T47D (cell line): ENCODE measurements at regions not wholly inside any gene's neighbourhood (a gene's known extent, or its start where the extent isn't known, plus 50 kb on each side); places are given as distances from the start of the nearest gene placed in this dataset.
"Not testable (repeated sequence)": the region's sequence is repeated elsewhere in the genome, so short reads cannot be mapped to it uniquely, and the experiment has no call there.

ENCODE experiments used
- DNase-seq, 2 experiments: peaks; one replicate each; pipeline versions ENCODE4 v3.0.0 to v3.0.0-alpha.2; 2011 to 2012; ENCODE audit warnings: low read depth in 1 of 2, low spot score in 1 of 2
- JUND ChIP-seq: IDR thresholded peaks from 2 replicates; pipeline ENCODE4 v1.6.1; 2012; ENCODE audit warnings: low read depth
- in situ Hi-C: cut with HindIII; loops from 2 replicates; pipeline ENCODE4 v1.10.0; 2016; ENCODE audit warnings: low sequenced_read_pairs, low pct_unique_long_range_greater_than_20kb

GRCh38 chr2:150689590-150689989 is 202.1 kb upstream of the RND3 start:
- in situ Hi-C loops, result no loop called here
- no peak for DNase-seq
- TF ChIP-seq JUND, result no peak

GRCh38 chr2:150688016-150688415 is 200.5 kb upstream of the RND3 start:
- in situ Hi-C loops, result no loop called here
- no peak for DNase-seq
- no peak for TF ChIP-seq JUND

- in situ Hi-C loops, result no loop called here
- no peak for TF ChIP-seq JUND
- DNase-seq, result no peak
These were observed 198.9 kb upstream of the RND3 start for GRCh38 chr2:150686391-150686790.

GRCh38 chr2:150681120-150681804 is 193.8 kb upstream of the RND3 start:
- no peak for DNase-seq
- TF ChIP-seq JUND, result no peak
- in situ Hi-C loops, result no loop called here

GRCh38 chr2:150679456-150680120 is 192.1 kb upstream of the RND3 start:
- TF ChIP-seq JUND, result no peak
- no peak for DNase-seq
- in situ Hi-C loops, result no loop called here

- TF ChIP-seq JUND, result no peak
- in situ Hi-C loops, result no loop called here
These were observed 190.1 kb upstream of the RND3 start for GRCh38 chr2:150677551-150677950.

GRCh38 chr2:150676747-150677383 is 189.4 kb upstream of the RND3 start:
- in situ Hi-C loops, result no loop called here
- no peak for TF ChIP-seq JUND
- no peak for DNase-seq

More at GRCh38 chr2:150677551-150677950, 190.1 kb upstream of the RND3 start:
- DNase-seq, result no peak

- DNase-seq, result no peak
- no peak for TF ChIP-seq JUND
- in situ Hi-C loops, result no loop called here
These were observed 188.3 kb upstream of the RND3 start for GRCh38 chr2:150675807-150676206.

GRCh38 chr2:150674283-150674682 is 186.8 kb upstream of the RND3 start:
- in situ Hi-C loops, result no loop called here
- no peak for TF ChIP-seq JUND
- DNase-seq, result no peak

GRCh38 chr2:150672311-150672710 is 184.8 kb upstream of the RND3 start:
- no peak for DNase-seq
- in situ Hi-C loops, result no loop called here
- TF ChIP-seq JUND, result no peak

GRCh38 chr2:150669492-150669891 is 182.0 kb upstream of the RND3 start:
- no peak for DNase-seq
- in situ Hi-C loops, result no loop called here
- no peak for TF ChIP-seq JUND

- in situ Hi-C loops, DNase-seq: not testable (repeated sequence)
These were observed 179.6 kb upstream of the RND3 start for GRCh38 chr2:150667039-150667438.

- TF ChIP-seq JUND, result no peak
- in situ Hi-C loops, result no loop called here
- no peak for DNase-seq
These were observed 175.7 kb upstream of the RND3 start for GRCh38 chr2:150663143-150663542.
